ENCODE measurements at regions not wholly inside any gene's neighbourhood (a gene's known extent, or its start where the extent isn't known, plus 50 kb on each side); places are given as distances from the start of the nearest gene placed in this dataset.
"Not testable (repeated sequence)": the region's sequence is repeated elsewhere in the genome, so short reads cannot be mapped to it uniquely, and the experiment has no call there.

- H3K4me1 Mint-ChIP-seq (ENCODE audit: low read depth) = no peaks in the 10 kb centered on the region
- H3K27me3 ChIP-seq (ENCODE audit: control insufficient read depth in 1 of 2, insufficient read depth in 2 of 2, low read length in 2 of 2) = no peaks in the 10 kb centered on the region
- no peaks in the 10 kb centered on the region for H3K9me3 ChIP-seq (ENCODE audit: control insufficient read depth in 1 of 2, insufficient read depth in 1 of 2, low read length in 2 of 2)
- ATAC-seq (ENCODE audit: poor library complexity) = no peak
- ChIA-PET CTCF (no interaction called here), POLR2A (no interaction called here)
- no peak overlapping the region for H3K4me3 Mint-ChIP-seq
- intact Hi-C loops (cut with DNase I, micrococcal nuclease) = no loop called here
- no peak for DNase-seq
- H3K27ac ChIP-seq (ENCODE audit: low read depth in 1 of 2, low read length in 2 of 2) = no peak overlapping the region
- H3K36me3 Mint-ChIP-seq (ENCODE audit: low read depth) = no peaks in the 10 kb centered on the region
- H3K9me3 Mint-ChIP-seq = no peaks in the 10 kb centered on the region
- H3K36me3 ChIP-seq (ENCODE audit: insufficient read depth, low read length) = no peaks in the 10 kb centered on the region
- no peak overlapping the region for H3K27ac Mint-ChIP-seq
- TF ChIP-seq CTCF (IDR thresholded peaks at IDR 0.05) = no peak
- H3K4me1 ChIP-seq (ENCODE audit: insufficient read depth, low read length) = no peaks in the 10 kb centered on the region
- H3K4me3 ChIP-seq (ENCODE audit: low read length) = no peak overlapping the region
- no peaks in the 10 kb centered on the region for H3K27me3 Mint-ChIP-seq
These were observed 64.1 kb upstream of the ATXN3L start for GRCh38 chrX:13383907-13384306.

GRCh38 chrX:13381514-13381913, 61.7 kb upstream of the ATXN3L start:
- H3K27me3 Mint-ChIP-seq = no peaks in the 10 kb centered on the region
- no peaks in the 10 kb centered on the region for H3K4me1 Mint-ChIP-seq (ENCODE audit: low read depth)
- H3K27ac Mint-ChIP-seq = no peak overlapping the region
- no peaks in the 10 kb centered on the region for H3K36me3 Mint-ChIP-seq (ENCODE audit: low read depth)
- H3K4me3 Mint-ChIP-seq = no peak overlapping the region
- Histone ChIP-seq H3K36me3 (ENCODE audit: insufficient read depth, low read length) (no peaks in the 10 kb centered on the region), H3K4me1 (ENCODE audit: insufficient read depth, low read length) (no peaks in the 10 kb centered on the region), H3K4me3 (ENCODE audit: low read length) (no peak overlapping the region), H3K9me3 (ENCODE audit: control insufficient read depth in 1 of 2, insufficient read depth in 1 of 2, low read length in 2 of 2) (no peaks in the 10 kb centered on the region), H3K27me3 (ENCODE audit: control insufficient read depth in 1 of 2, insufficient read depth in 2 of 2, low read length in 2 of 2) (no peaks in the 10 kb centered on the region), H3K27ac (ENCODE audit: low read depth in 1 of 2, low read length in 2 of 2) (no peak overlapping the region)
- intact Hi-C loops (cut with DNase I, micrococcal nuclease) = no loop called here
- no peak for TF ChIP-seq CTCF (IDR thresholded peaks at IDR 0.05)
- POLR2A ChIA-PET = no interaction called here
- ATAC-seq (ENCODE audit: poor library complexity) (no peak), DNase-seq (no peak)
- CTCF ChIA-PET = no interaction called here
- no peaks in the 10 kb centered on the region for H3K9me3 Mint-ChIP-seq

GRCh38 chrX:13380211-13380610, 60.4 kb upstream of the ATXN3L start:
- intact Hi-C loops (cut with DNase I, micrococcal nuclease) = no loop called here

GRCh38 chrX:13378562-13379518, 59.0 kb upstream of the ATXN3L start:
- intact Hi-C loops (cut with DNase I, micrococcal nuclease); H3K4me3 Mint-ChIP-seq; H3K27ac ChIP-seq (ENCODE audit: low read depth in 1 of 2, low read length in 2 of 2); H3K4me1 ChIP-seq (ENCODE audit: insufficient read depth, low read length); CTCF ChIA-PET; H3K27me3 Mint-ChIP-seq; H3K4me1 Mint-ChIP-seq (ENCODE audit: low read depth); H3K27ac Mint-ChIP-seq; H3K27me3 ChIP-seq (ENCODE audit: control insufficient read depth in 1 of 2, insufficient read depth in 2 of 2, low read length in 2 of 2); H3K9me3 ChIP-seq (ENCODE audit: control insufficient read depth in 1 of 2, insufficient read depth in 1 of 2, low read length in 2 of 2); H3K9me3 Mint-ChIP-seq; H3K4me3 ChIP-seq (ENCODE audit: low read length); H3K36me3 ChIP-seq (ENCODE audit: insufficient read depth, low read length); H3K36me3 Mint-ChIP-seq (ENCODE audit: low read depth): not testable (repeated sequence)
- ATAC-seq (ENCODE audit: poor library complexity) (peak; percentile 59), DNase-seq (peak in 4 of 14 experiments; percentile 2 to 31 (median 10))
- POLR2A ChIA-PET = interaction anchor here (1.2 kb wide), 1 partner anchor 7 kb away, joined by 3 read pairs; no protein-coding TSS in a partner anchor

More at GRCh38 chrX:13380211-13380610, 60.4 kb upstream of the ATXN3L start:
- H3K27ac Mint-ChIP-seq = no peak overlapping the region
- Histone ChIP-seq H3K36me3 (ENCODE audit: insufficient read depth, low read length) (no peaks in the 10 kb centered on the region), H3K4me1 (ENCODE audit: insufficient read depth, low read length) (no peaks in the 10 kb centered on the region), H3K4me3 (ENCODE audit: low read length) (no peak overlapping the region), H3K9me3 (ENCODE audit: control insufficient read depth in 1 of 2, insufficient read depth in 1 of 2, low read length in 2 of 2) (no peaks in the 10 kb centered on the region), H3K27me3 (ENCODE audit: control insufficient read depth in 1 of 2, insufficient read depth in 2 of 2, low read length in 2 of 2) (no peaks in the 10 kb centered on the region), H3K27ac (ENCODE audit: low read depth in 1 of 2, low read length in 2 of 2) (no peak overlapping the region)
- ATAC-seq (ENCODE audit: poor library complexity) (no peak), DNase-seq (no peak)
- H3K4me3 Mint-ChIP-seq = no peak overlapping the region
- POLR2A ChIA-PET = interaction anchor here (1.2 kb wide), 1 partner anchor 8 kb away, joined by 3 read pairs; no protein-coding TSS in a partner anchor
- CTCF ChIA-PET = no interaction called here
- no peaks in the 10 kb centered on the region for H3K4me1 Mint-ChIP-seq (ENCODE audit: low read depth)
- no peaks in the 10 kb centered on the region for H3K27me3 Mint-ChIP-seq
- no peak for TF ChIP-seq CTCF (IDR thresholded peaks at IDR 0.05)
- H3K36me3 Mint-ChIP-seq (ENCODE audit: low read depth) = no peaks in the 10 kb centered on the region
- H3K9me3 Mint-ChIP-seq = no peaks in the 10 kb centered on the region
